ENCODE measurements at regions not wholly inside any gene's neighbourhood (a gene's known extent, or its start where the extent isn't known, plus 50 kb on each side); places are given as distances from the start of the nearest gene placed in this dataset.

GRCh38 chr1:55416164-55416842 is 201.1 kb upstream of the USP24 start:
- DNase-seq: no peak

DNA sequence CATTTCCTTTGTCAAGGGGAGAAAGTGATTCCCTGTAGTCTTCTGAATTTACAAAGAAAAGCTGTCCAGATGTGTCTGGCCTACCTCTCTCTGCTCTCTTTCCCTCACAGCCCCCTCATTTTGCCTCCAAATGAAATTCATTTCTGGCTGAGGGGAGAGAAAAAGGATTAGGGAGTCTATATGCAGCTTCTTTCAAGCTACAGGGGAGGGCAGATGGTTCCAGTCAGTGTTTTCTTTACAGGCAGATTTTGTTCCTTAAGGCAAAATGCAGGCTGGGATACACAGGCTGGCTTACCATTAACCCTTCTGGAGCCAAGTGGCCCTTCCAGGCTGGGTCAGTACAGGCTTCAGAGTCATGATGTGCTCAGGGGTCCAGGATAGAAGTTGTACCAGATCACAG is 198.1 kb upstream of the USP24 start:
- DNase-seq: no peak

GRCh38 chr1:55412060-55412459 is 196.9 kb upstream of the USP24 start:
- no peak for DNase-seq

- no peak for DNase-seq
These were observed 187.7 kb upstream of the USP24 start for GRCh38 chr1:55402671-55403464.

DNA sequence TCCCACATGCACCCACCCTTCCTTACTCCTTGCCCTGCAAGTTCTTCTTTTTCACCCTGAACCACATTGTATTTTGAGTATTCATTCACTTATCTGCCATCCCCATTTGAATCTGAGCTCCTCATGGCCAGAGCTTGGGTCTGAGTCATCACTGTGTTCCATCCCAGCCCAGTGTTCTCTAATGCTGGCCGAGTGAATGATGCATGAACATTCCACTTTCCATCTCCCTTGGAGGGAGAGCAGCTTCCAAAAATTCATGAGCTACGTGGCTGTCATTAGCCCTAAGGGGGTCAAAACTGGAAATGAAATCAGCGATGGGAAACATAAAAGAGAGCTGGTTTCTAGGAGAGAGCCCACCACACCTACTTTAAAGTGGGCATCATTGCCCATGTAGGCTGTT is 187.0 kb upstream of the USP24 start:
- DNase-seq: no peak

DNA sequence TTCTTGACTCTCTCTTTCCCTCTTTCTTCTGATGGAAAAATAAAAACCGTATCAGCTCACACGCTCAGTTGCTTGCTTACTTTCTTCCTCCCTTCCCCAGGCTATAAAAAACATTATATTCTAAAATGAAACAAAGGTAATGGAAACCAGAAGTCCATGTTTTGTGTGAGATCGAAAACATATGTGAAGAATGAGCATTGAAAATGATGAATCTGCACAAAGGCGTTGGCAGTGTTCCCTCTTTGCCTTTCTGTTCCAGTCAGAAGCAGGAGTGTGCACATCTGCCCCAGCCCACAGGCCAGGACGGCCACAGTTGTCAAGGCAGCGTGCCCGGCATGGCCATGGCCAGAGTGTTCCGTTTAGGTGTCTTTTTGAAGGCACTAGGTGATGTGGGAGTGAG is 185.3 kb upstream of the USP24 start:
- DNase-seq: no peak

DNA sequence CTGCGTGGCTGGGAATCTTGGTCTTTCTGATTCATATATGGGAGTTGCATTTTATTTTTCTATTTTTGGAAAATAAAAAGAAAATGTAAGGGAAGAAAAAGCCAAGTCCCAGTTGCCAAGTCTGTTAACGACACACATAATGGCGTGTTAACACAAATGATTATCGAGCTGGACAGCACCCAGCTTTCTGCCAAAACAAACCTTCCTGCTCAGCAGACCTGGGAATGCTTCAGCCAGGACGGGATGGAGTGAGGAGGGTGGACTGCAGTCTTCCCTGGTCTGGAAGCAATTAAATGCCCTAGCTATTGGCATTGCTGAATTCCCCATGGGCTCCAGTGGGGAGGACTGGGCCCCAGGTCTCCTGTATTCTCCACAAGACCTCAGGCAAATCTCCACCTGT is 184.2 kb upstream of the USP24 start:
- no peak for DNase-seq

- DNase-seq: no peak
These were observed 181.3 kb upstream of the USP24 start for GRCh38 chr1:55396381-55396891.

DNA sequence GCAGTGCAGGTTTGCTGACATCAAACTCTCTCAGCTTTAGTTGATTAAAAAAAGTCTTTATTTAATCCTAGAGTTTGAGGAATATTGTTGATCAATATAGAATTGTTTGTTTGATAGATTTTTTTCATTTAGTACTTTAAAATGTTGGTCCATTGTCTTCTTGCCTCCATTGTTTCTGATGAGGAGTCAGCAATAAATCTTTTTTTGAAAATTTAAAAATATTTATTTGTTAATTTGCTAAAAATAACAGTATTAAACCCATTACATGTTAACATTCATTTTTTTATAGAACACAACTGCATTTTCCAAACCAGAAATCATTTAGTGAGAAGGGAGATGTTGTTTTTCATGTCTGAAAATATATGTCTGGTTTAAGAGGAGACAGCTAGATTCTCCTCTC is 173.8 kb upstream of the USP24 start:
- DNase-seq: no peak

GRCh38 chr1:55387145-55387544 is 172.0 kb upstream of the USP24 start:
- no peak for DNase-seq

DNA sequence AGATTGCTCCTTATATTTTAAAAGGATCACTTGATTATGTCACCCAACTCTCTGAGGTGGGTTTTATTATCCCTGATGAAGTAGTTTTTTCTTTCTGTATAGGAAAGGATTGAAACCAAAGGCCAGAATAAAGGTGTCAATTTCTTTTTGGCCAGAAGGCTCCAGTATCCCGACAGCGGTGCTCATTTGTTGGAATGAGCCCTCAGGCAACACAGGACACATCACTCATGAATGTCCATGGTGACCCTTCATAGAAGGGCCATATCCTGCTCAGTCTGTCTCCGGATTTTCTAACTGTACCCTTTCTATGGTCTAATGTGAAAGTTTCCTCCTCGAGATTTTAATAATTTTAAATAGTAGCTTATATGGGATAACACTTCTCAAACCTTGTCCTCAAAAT is 171.3 kb upstream of the USP24 start:
- DNase-seq: no peak

GRCh38 chr1:55385402-55386018 is 170.3 kb upstream of the USP24 start:
- no peak for DNase-seq

- DNase-seq: no peak
These were observed 169.5 kb upstream of the USP24 start for GRCh38 chr1:55384637-55385036.

- no peak for DNase-seq
These were observed 167.7 kb upstream of the USP24 start for GRCh38 chr1:55382806-55383305.

DNA sequence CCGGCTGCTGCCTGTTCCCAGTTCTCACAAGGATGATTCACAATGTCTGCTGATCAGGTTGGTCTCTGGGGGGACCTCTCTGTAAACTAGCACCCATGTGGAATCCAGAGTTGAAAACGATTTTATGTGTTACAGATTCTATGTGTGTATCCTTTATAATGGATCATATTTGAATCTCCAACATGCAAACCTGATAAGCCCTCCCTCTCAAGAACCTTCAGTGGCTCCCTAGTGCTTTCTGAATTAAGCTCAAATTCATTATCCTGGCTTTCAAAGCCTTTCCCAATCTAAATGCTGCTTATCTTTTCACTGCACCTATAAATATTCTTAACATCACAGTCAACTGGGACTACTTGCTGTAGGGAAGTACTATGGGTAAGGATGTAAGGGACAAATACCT is 166.8 kb upstream of the USP24 start:
- DNase-seq: no peak

GRCh38 chr1:55381491-55381890 is 166.3 kb upstream of the USP24 start:
- DNase-seq: no peak

DNA sequence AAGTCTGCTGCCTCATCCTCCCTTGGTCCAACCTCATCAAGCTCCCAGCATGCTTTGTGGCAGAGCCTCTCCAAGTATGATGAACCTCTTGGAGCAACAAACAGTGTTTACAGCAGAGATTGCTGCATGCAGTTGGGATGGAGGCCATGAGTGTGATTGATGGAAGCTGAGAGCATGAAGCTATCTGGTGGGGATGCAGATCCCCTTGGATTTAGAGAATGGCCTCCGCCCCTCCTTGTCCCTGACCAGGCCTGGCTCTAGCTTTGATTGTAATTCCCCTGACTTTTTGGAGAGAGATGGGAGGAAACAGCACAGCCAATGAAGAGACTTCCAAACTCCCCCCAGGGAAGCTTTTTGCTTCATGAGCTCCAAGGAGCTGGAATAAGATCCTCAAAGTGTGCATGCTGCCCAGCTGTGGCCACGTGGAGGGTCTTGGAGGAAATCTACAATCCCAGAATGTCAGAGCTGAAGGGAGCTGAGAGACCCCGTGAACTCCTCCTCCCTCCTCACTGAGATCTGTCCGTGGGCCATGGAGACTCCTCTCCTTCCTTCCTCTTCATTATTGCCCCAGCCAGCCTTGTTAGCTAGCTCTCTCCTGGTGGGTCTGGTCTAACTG is 165.3 kb upstream of the USP24 start:
- DNase-seq: no peak

- peak; percentile 29 for DNase-seq
These were observed 163.4 kb upstream of the USP24 start for GRCh38 chr1:55378582-55378981.

GRCh38 chr1:55376897-55377296 is 161.7 kb upstream of the USP24 start:
- no peak for DNase-seq

GRCh38 chr1:55375617-55376258 is 160.6 kb upstream of the USP24 start:
- no peak for DNase-seq

DNA sequence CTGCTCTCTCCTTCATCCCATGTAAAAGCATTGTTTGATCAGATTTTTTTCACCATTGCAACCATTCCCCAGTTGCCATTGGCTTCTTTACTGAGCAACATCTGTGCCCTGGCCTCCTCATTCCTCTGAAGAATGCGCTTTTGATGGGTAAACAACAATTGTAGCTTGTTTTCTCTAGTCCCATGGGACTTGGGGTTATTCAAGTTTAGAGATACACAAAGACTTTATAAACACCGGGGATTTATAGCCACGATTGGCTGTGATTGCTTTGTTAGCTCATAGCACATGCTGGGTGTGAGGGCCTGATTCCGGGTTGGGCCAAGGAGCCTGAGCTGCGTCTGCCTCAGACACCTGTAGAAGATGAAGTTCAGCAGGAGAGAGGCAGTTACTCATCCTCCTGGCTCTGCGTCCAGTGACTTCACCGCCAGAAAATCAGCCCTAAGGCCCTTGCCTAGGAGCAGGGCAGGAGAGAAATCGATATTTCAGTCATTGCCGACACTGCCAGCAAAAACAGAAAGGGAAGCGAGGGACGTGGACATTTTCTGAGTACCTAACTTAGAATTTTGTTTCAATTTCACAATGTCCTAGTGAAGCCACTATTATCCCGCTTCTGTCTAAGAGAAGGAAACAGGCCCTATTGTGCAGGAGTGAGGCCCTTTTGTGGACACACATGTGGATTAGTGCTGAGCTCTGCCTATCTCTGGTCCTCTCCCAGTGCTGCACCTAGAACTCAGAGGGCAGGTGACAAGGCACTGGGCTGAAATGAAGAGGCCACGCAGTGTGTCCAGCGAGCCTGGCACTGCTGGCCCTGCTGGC is 159.8 kb upstream of the USP24 start:
- DNase-seq: no peak

- DNase-seq: no peak
These were observed 159.1 kb upstream of the USP24 start for GRCh38 chr1:55374216-55374615.
